ENCODE measurements at regions not wholly inside any gene's neighbourhood (a gene's known extent, or its start where the extent isn't known, plus 50 kb on each side); places are given as distances from the start of the nearest gene placed in this dataset.

DNA sequence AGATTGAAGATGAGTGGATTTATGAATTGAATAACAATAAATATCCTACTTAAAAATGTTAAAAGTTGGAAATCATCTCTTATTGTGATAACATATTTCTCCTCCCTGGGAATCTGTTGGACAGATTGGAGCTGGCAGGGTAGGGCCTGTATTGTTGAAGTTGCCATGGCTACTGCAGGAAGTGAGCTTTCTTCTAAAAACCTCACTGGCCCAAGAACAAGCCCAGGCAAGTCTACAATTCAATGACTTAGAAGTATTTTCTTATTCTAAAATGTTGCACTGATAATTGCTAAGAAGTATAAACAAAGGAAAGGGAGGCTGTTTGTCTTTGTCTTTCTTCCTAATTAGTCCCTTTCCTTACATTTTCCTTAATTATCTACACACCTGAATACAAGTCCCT lies 112.1 kb downstream of the DLEU7 start:
- H3K4me3 ChIP-seq (ENCODE audit: low read depth, low read length), result no peak overlapping the region
- no peaks in the 10 kb centered on the region; the same call in 1 of the 2 replicates for H3K27me3 ChIP-seq (ENCODE audit: control insufficient read depth, insufficient read depth, low read length)
- H3K36me3 ChIP-seq (ENCODE audit: control insufficient read depth, insufficient read depth, low read length), result no peaks in the 10 kb centered on the region
- ChIA-PET POLR2A (no interaction called here), CTCF (no interaction called here)
- no peak for DNase-seq (ENCODE audit: low read depth)
- TF ChIP-seq, protein P1, sequence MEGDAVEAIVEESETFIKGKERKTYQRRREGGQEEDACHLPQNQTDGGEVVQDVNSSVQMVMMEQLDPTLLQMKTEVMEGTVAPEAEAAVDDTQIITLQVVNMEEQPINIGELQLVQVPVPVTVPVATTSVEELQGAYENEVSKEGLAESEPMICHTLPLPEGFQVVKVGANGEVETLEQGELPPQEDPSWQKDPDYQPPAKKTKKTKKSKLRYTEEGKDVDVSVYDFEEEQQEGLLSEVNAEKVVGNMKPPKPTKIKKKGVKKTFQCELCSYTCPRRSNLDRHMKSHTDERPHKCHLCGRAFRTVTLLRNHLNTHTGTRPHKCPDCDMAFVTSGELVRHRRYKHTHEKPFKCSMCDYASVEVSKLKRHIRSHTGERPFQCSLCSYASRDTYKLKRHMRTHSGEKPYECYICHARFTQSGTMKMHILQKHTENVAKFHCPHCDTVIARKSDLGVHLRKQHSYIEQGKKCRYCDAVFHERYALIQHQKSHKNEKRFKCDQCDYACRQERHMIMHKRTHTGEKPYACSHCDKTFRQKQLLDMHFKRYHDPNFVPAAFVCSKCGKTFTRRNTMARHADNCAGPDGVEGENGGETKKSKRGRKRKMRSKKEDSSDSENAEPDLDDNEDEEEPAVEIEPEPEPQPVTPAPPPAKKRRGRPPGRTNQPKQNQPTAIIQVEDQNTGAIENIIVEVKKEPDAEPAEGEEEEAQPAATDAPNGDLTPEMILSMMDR (IDR thresholded peaks at IDR 0.05; ENCODE audit: insufficient read depth, low read depth, low read length), result no peak

DNA sequence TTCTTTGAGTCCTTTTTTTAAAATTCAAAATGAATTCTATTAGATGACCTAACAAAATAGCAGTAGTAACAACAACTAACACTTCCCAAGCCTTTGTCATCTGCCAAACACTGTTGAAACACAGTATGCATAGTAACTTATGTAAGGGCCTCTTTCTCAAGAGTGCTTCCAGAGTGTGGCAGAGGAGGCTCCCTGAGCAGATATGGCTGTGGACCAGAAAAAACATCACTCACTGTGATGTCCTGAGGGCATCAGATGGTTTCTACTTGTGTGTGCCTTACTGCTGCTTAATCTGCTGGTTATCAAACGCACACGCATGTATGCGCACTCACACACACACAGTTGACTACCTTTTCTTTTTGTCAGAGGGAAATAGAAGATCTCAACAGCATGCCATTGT lies 110.8 kb downstream of the DLEU7 start:
- Histone ChIP-seq H3K4me3 (ENCODE audit: low read depth, low read length) (no peak overlapping the region), H3K27me3 (ENCODE audit: control insufficient read depth, insufficient read depth, low read length) (no peaks in the 10 kb centered on the region; the same call in 1 of the 2 replicates), H3K36me3 (ENCODE audit: control insufficient read depth, insufficient read depth, low read length) (no peaks in the 10 kb centered on the region)
- CTCF ChIA-PET, result no interaction called here
- TF ChIP-seq, protein P1 (IDR thresholded peaks at IDR 0.05; ENCODE audit: insufficient read depth, low read depth, low read length), result no peak
- POLR2A ChIA-PET, result no interaction called here
- DNase-seq (ENCODE audit: low read depth), result peak; percentile 50

DNA sequence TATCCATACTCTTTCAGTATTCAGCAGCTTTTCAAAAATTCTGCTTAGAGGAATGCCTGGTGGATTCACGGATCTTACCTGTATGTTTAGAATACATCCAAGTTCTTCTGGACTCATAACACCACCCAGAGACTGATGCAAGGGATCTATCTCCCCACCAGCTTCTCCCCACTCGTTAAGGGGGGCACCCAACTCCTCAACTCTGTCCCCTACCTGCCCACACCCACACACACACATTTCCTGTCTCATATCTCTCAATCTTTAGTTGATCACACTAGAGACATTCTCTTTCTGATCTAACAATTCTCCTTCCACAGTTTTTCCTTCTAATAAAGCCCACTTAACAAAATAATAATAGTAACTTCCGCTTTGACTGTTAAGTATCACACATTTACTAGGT lies 110.1 kb downstream of the DLEU7 start:
- CTCF ChIA-PET, result no interaction called here
- Histone ChIP-seq H3K27me3 (ENCODE audit: control insufficient read depth, insufficient read depth, low read length) (no peaks in the 10 kb centered on the region; the same call in 1 of the 2 replicates), H3K36me3 (ENCODE audit: control insufficient read depth, insufficient read depth, low read length) (no peaks in the 10 kb centered on the region), H3K4me3 (ENCODE audit: low read depth, low read length) (no peak overlapping the region)
- DNase-seq (ENCODE audit: low read depth), result no peak
- TF ChIP-seq, protein P1 (IDR thresholded peaks at IDR 0.05; ENCODE audit: insufficient read depth, low read depth, low read length), result no peak
- POLR2A ChIA-PET, result no interaction called here

DNA sequence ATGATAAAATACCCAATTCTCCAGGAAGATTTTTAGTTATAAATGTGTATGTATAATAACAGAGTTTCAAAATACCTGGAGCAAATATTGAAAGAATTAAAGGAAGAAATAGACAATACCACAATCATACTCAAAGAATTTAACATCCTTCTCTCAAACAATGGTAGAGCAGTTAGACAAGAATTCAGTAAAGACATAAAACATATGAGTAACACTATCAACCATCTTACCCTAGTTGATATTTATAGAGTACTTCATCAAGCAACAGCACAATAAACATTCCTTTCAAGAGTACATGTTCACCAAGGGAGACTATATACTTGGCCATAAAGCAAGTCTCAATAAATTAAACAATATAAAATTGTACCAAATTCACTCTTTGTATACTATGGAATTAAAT lies 108.4 kb downstream of the DLEU7 start:
- no peak for DNase-seq (ENCODE audit: low read depth)
- ChIA-PET POLR2A (no interaction called here), CTCF (no interaction called here)
- TF ChIP-seq, protein P1 (IDR thresholded peaks at IDR 0.05; ENCODE audit: insufficient read depth, low read depth, low read length), result no peak
- H3K36me3 ChIP-seq (ENCODE audit: control insufficient read depth, insufficient read depth, low read length), result no peaks in the 10 kb centered on the region
- H3K27me3 ChIP-seq (ENCODE audit: control insufficient read depth, insufficient read depth, low read length), result no peaks in the 10 kb centered on the region; the same call in 1 of the 2 replicates
- no peak overlapping the region for H3K4me3 ChIP-seq (ENCODE audit: low read depth, low read length)

DNA sequence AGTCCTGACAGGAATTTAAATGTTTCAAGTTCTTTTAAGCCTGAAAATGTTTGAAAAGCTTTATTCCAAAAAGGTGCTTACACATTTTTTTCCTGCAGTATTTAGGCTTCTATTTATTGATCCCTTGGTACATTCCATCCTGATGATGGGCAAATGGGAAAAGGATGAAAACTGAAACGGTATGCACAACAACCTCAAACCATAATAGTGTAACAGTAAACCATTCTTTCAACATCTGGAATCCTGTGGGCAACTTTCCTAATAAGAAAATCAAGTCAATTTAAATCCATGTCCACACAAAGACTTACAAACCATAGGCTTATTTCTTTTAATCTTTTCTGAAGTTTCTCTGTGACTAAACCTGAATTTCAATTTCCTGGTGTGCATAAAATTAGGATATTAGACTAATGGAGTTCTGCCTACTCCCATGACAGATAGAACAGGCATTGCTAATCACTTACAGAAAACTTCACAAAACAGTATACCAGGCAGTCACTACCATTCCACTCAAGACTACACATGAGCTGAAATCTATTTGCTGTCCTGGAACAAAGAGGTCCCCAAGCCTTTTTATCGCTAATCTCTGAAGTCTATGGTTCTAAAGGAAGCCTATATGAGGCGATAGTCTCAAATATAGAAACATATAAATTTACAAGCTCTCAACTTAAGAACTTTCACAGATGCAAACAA lies 103.3 kb downstream of the DLEU7 start:
- ChIA-PET POLR2A (no interaction called here), CTCF (no interaction called here)

More for the DNA sequence above, 103.3 kb downstream of the DLEU7 start:
- no peak overlapping the region for H3K4me3 ChIP-seq (ENCODE audit: low read depth, low read length)
- H3K27me3 ChIP-seq (ENCODE audit: control insufficient read depth, insufficient read depth, low read length), result peaks cover 2% of the 10 kb centered on the region; the same call in 1 of the 2 replicates
- no peaks in the 10 kb centered on the region for H3K36me3 ChIP-seq (ENCODE audit: control insufficient read depth, insufficient read depth, low read length)
- TF ChIP-seq, protein P1 (IDR thresholded peaks at IDR 0.05; ENCODE audit: insufficient read depth, low read depth, low read length), result no peak
- no peak for DNase-seq (ENCODE audit: low read depth)

Data from BJ (cell line).